ENCODE measurements at regions not wholly inside any gene's neighbourhood (a gene's known extent, or its start where the extent isn't known, plus 50 kb on each side); places are given as distances from the start of the nearest gene placed in this dataset.

DNA sequence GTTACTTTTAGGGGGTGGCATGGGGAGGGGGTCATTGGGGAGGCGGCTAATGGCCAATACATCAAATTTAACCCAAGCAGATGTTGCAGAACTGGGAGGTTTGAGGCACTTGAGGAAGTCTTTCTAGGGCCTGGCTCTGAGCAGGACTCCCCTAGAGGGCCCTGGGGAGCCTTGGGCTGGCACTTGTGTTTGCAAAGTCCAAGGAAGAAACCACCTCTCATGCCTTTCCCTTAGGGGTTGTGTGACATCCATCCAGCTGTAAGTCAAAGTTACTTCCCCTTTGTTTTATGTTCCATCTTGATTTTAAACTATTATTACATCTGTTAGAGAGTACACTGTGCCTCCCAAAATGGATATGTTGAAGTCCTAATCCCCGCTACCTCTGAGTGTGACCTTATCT is 159.9 kb downstream of the KATNAL1 start:
- TF ChIP-seq YY1 (IDR thresholded peaks at IDR 0.05; ENCODE audit: low read depth) (no peak), RAD21 (IDR thresholded peaks at IDR 0.05; ENCODE audit: low read depth) (no peak), EGR1 (IDR thresholded peaks at IDR 0.05) (no peak), CEBPB (IDR thresholded peaks at IDR 0.05) (no peak)

All from Ishikawa (cell line).